Uterus (tissue), 3 donors: ENCODE measurements at regions not wholly inside any gene's neighbourhood (a gene's known extent, or its start where the extent isn't known, plus 50 kb on each side); places are given as distances from the start of the nearest gene placed in this dataset.

Experiments
- DNase-seq, 2 donors: peaks; one replicate each; pipeline ENCODE4 v3.0.0-alpha.2; 2019 to 2020
- H3K27ac ChIP-seq, 2 donors: fragments of 200-600 bp; sonication (generic); 1 replicate in 1 of 2; 2 replicates in 1 of 2; pipeline ENCODE4 v1.5.1; 2016 to 2018
- H3K27me3 ChIP-seq, 2 donors: fragments of 200-600 bp; sonication (generic); one replicate each; pipeline ENCODE4 v1.5.1; 2018 to 2019; ENCODE audit warnings: control low read depth in 1 of 2
- H3K36me3 ChIP-seq, 2 donors: fragments of 200-600 bp; sonication (generic); one replicate each; pipeline ENCODE4 v1.5.1; 2019; ENCODE audit warnings: control low read depth in 1 of 2
- H3K4me1 ChIP-seq, 2 donors: fragments of 200-600 bp; sonication (generic); one replicate each; pipeline ENCODE4 v1.5.1; 2018 to 2019; ENCODE audit warnings: control low read depth in 1 of 2
- H3K4me3 ChIP-seq, 2 donors: fragments of 200-600 bp; sonication (generic); 1 replicate in 1 of 2; 2 replicates in 1 of 2; pipeline ENCODE4 v1.5.1; 2018 to 2019; ENCODE audit warnings: mild to moderate bottlenecking in 1 of 2
- H3K9me3 ChIP-seq, 2 donors: fragments of 200-600 bp; sonication (generic); one replicate each; pipeline ENCODE4 v1.5.1; 2019; ENCODE audit warnings: control low read depth in 1 of 2
- POLR2A ChIP-seq, 2 donors: fragments of 450-650 bp; IDR thresholded peaks; one replicate each; pipeline ENCODE4 v1.6.1; 2016; ENCODE audit warnings: antibody characterized with exemption in 2 of 2, mild to moderate bottlenecking in 1 of 2, moderate library complexity in 1 of 2
- intact Hi-C: fragments of 100-400 bp; cut with DNase I; formaldehyde crosslinking; loops from one replicate; pipeline ENCODE4 v1.15.1; 2023; ENCODE audit warnings: low total_unique reads
- TF ChIP-seq, protein P1 (sequence below), 4 experiments: fragments of 200-600 bp in 2 of 4; fragments of 450-650 bp in 2 of 4; sonication (generic) in 2 of 4; IDR thresholded peaks; one replicate each; pipeline ENCODE4 v1.5.1; 2016 to 2019; ENCODE audit warnings: antibody characterized with exemption in 4 of 4, mild to moderate bottlenecking in 2 of 4, moderate library complexity in 1 of 4
- donor health status: DM: yes; HTN: yes; CAD: no.

- no peaks in the 10 kb centered on the region for H3K27me3 ChIP-seq
- intact Hi-C loops = no loop called here
- H3K27ac ChIP-seq = no peak overlapping the region
- TF ChIP-seq POLR2A (IDR thresholded peaks at IDR 0.05) = no peak
- TF ChIP-seq, protein P1, sequence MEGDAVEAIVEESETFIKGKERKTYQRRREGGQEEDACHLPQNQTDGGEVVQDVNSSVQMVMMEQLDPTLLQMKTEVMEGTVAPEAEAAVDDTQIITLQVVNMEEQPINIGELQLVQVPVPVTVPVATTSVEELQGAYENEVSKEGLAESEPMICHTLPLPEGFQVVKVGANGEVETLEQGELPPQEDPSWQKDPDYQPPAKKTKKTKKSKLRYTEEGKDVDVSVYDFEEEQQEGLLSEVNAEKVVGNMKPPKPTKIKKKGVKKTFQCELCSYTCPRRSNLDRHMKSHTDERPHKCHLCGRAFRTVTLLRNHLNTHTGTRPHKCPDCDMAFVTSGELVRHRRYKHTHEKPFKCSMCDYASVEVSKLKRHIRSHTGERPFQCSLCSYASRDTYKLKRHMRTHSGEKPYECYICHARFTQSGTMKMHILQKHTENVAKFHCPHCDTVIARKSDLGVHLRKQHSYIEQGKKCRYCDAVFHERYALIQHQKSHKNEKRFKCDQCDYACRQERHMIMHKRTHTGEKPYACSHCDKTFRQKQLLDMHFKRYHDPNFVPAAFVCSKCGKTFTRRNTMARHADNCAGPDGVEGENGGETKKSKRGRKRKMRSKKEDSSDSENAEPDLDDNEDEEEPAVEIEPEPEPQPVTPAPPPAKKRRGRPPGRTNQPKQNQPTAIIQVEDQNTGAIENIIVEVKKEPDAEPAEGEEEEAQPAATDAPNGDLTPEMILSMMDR (IDR thresholded peaks at IDR 0.05) = no peak
- H3K4me1 ChIP-seq = no peaks in the 10 kb centered on the region
- H3K9me3 ChIP-seq = no peaks in the 10 kb centered on the region
- DNase-seq = no peak
- no peaks in the 10 kb centered on the region for H3K36me3 ChIP-seq
- H3K4me3 ChIP-seq = no peak overlapping the region
These were observed 291.3 kb upstream of the NCKAP5 start for GRCh38 chr2:133859578-133859977.

DNA sequence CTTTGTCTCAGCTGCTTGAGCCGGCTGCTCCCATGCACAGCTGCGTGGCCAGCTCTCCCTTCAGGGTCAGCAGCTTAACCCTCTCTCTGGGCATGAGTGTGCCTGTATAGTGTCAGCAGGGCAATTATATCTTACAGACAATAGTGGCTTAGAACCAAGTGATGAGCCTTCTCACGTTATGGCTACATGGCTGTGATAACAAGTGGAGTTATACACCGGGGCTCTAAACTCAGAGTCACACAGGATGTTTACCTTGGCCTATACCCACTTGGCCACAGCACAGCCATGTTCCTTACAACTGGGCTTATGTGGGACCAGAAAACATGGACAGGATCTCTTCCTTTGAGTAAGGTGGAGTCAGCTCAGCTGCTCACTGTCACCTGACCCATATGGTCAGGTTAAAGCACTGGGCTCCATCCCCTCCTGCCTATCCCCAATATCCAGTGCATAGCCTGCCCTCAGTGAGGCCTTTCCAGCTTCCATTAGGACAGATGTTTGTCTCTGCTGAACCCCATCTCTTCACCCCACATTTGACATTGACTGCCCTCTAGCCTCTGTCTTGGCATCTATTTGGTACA, 294.2 kb upstream of the NCKAP5 start:
- TF ChIP-seq, protein P1 (IDR thresholded peaks at IDR 0.05) = no peak
- no peak for TF ChIP-seq POLR2A (IDR thresholded peaks at IDR 0.05)
- Histone ChIP-seq H3K27me3 (no peaks in the 10 kb centered on the region), H3K36me3 (no peaks in the 10 kb centered on the region), H3K9me3 (no peaks in the 10 kb centered on the region), H3K4me3 (no peak overlapping the region), H3K4me1 (no peaks in the 10 kb centered on the region), H3K27ac (no peak overlapping the region)
- no peak for DNase-seq
- intact Hi-C loops = no loop called here

DNA sequence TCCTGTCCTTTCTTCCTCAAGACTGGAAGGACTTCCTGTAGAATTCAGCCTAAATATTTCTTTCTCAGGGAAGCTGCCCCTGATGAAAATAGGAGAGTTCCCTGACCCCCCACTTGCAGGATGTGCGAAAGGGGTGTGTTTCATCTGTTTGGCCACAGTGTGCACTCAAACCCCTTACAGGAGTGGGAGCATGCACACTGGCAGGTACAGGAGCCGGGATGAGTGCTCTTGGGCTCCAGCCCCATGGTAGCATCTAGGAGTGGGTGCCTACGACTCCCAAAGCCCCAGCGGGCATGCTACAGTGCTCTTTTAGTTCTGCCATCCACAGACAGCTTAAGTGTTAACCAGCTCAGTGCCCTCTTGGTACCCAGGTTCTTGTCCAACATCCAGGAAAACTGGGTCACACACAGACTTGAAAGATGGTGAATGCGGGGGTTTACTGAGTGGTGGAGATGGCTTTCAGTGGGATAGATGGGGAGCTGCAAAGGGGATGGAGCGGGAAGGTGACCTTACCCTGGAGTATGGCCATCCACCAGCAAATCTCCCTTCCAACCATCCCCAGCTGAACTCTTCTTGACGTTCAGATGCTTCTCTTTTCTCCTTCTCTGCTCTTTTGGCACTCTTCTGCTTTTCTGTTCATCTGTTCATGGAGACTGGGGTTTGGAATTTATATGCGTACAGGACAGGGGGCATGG, 295.0 kb upstream of the NCKAP5 start:
- no peak overlapping the region for H3K4me3 ChIP-seq
- H3K9me3 ChIP-seq = no peaks in the 10 kb centered on the region
- TF ChIP-seq, protein P1 (IDR thresholded peaks at IDR 0.05) = no peak
- TF ChIP-seq POLR2A (IDR thresholded peaks at IDR 0.05) = no peak
- intact Hi-C loops = no loop called here
- peaks cover 0 to 3% of the 10 kb centered on the region in 2 donors for H3K27me3 ChIP-seq
- no peaks in the 10 kb centered on the region for H3K4me1 ChIP-seq
- H3K36me3 ChIP-seq = no peaks in the 10 kb centered on the region
- no peak for DNase-seq
- no peak overlapping the region for H3K27ac ChIP-seq

DNA sequence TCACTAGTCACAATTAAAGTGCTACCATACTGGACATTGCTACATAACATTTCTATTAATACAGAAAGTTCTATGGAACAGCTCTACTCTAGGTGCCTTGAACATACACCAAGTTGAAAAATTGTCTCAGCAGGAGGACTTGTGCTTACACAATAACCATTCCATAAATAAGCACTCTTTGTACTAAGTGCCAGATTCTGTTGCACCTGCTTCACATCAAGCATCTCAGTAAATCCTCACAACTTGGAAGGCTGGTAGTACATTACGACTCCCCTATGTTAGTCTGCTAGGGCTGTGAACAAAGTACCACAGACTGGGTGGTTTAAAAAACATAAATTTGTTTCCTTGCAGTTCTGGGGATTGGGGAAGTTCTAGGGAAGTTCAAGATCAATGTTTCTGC, 296.9 kb upstream of the NCKAP5 start:
- DNase-seq = no peak
- Histone ChIP-seq H3K4me1 (no peaks in the 10 kb centered on the region), H3K9me3 (no peaks in the 10 kb centered on the region), H3K4me3 (no peak overlapping the region), H3K27ac (no peak overlapping the region), H3K36me3 (no peaks in the 10 kb centered on the region), H3K27me3 (peaks cover 0 to 4% of the 10 kb centered on the region in 2 donors)
- intact Hi-C loops = no loop called here
- TF ChIP-seq, protein P1 (IDR thresholded peaks at IDR 0.05) = no peak
- no peak for TF ChIP-seq POLR2A (IDR thresholded peaks at IDR 0.05)

GRCh38 chr2:133867166-133867565, 298.9 kb upstream of the NCKAP5 start:
- intact Hi-C loops = no loop called here
- peaks cover 0 to 4% of the 10 kb centered on the region in 2 donors for H3K27me3 ChIP-seq
- TF ChIP-seq, protein P1 (IDR thresholded peaks at IDR 0.05) = no peak
- no peak for TF ChIP-seq POLR2A (IDR thresholded peaks at IDR 0.05)
- no peak overlapping the region for H3K4me3 ChIP-seq
- no peak for DNase-seq
- no peaks in the 10 kb centered on the region for H3K36me3 ChIP-seq
- no peaks in the 10 kb centered on the region for H3K9me3 ChIP-seq
- H3K27ac ChIP-seq = no peak overlapping the region
- H3K4me1 ChIP-seq = no peaks in the 10 kb centered on the region
